H1 (cell line): ENCODE measurements at regions not wholly inside any gene's neighbourhood (a gene's known extent, or its start where the extent isn't known, plus 50 kb on each side); places are given as distances from the start of the nearest gene placed in this dataset.

Source experiments
- EP300 ChIP-seq, 2 experiments: IDR thresholded peaks; 1 replicate in 1 of 2; 2 replicates in 1 of 2; pipeline ENCODE4 v1.6.1; 2011 to 2012; ENCODE audit warnings: low read depth in 2 of 2, low read length in 2 of 2, mild to moderate bottlenecking in 2 of 2, borderline replicate concordance in 1 of 2, inconsistent platforms in 1 of 2, moderate library complexity in 1 of 2
- GTF2F1 ChIP-seq: IDR thresholded peaks from 2 replicates; pipeline ENCODE4 v1.6.1; 2012; ENCODE audit warnings: low read depth, low read length, improper control_type of control experiment, borderline replicate concordance
- POLR2AphosphoS5 ChIP-seq: IDR thresholded peaks from 2 replicates; pipeline ENCODE4 v1.6.1; 2011; ENCODE audit warnings: low read depth, low read length

GRCh38 chr2:42918041-42918440 lies 125.7 kb upstream of the HAAO start:
- no peak for TF ChIP-seq POLR2AphosphoS5
- TF ChIP-seq GTF2F1: no peak
- TF ChIP-seq EP300 (IDR thresholded peaks at IDR 0.05; ENCODE audit: borderline replicate concordance in 1 of 2, low read depth in 2 of 2, low read length in 2 of 2): no peak
